ENCODE measurements at regions not wholly inside any gene's neighbourhood (a gene's known extent, or its start where the extent isn't known, plus 50 kb on each side); places are given as distances from the start of the nearest gene placed in this dataset.
A peak's percentile ranks its signal among the peaks of the same experiment; 100 is the strongest.

- TF ChIP-seq CHD7 (IDR thresholded peaks at IDR 0.05; ENCODE audit: insufficient replicate concordance, low read length): no peak
- TF ChIP-seq CTBP2 (IDR thresholded peaks at IDR 0.05; ENCODE audit: borderline replicate concordance, insufficient read depth, insufficient read length, low read length): no peak
- TF ChIP-seq FOSL1 (IDR thresholded peaks at IDR 0.05; ENCODE audit: insufficient read depth, low read depth, low read length): no peak
- no peak for TF ChIP-seq HDAC2 (IDR thresholded peaks at IDR 0.05; ENCODE audit: borderline replicate concordance in 1 of 2, low read depth in 2 of 2, low read length in 2 of 2)
- no peak for TF ChIP-seq HDAC6 (IDR thresholded peaks at IDR 0.05; ENCODE audit: low read depth, low read length)
- TF ChIP-seq SP1 (IDR thresholded peaks at IDR 0.05; ENCODE audit: low read depth, low read length): no peak
- TF ChIP-seq RXRA (IDR thresholded peaks at IDR 0.05; ENCODE audit: insufficient read depth, low read depth, low read length): no peak
- no peak for TF ChIP-seq GTF2F1 (IDR thresholded peaks at IDR 0.05; ENCODE audit: borderline replicate concordance, low read depth, low read length)
- TF ChIP-seq TAF7 (optimal IDR thresholded peaks at IDR 0.05; ENCODE audit: borderline replicate concordance, low read depth, low read length): peak; percentile 27
- TF ChIP-seq SAP30 (IDR thresholded peaks at IDR 0.05; ENCODE audit: insufficient read depth, insufficient replicate concordance, low read length): peak; percentile 38
- peak; percentile 87; a peak in 2 of 4 replicates for TF ChIP-seq SIN3A (conservative IDR thresholded peaks at IDR 0.05 in 1 of 2, IDR thresholded peaks at IDR 0.05 in 1 of 2; ENCODE audit: low read depth in 1 of 2, low read length in 2 of 2)
Observed at GRCh38 chr15:73822998-73823397, 50.4 kb upstream of the TBC1D21 start (continued).
